ENCODE measurements at regions not wholly inside any gene's neighbourhood (a gene's known extent, or its start where the extent isn't known, plus 50 kb on each side); places are given as distances from the start of the nearest gene placed in this dataset.

DNA sequence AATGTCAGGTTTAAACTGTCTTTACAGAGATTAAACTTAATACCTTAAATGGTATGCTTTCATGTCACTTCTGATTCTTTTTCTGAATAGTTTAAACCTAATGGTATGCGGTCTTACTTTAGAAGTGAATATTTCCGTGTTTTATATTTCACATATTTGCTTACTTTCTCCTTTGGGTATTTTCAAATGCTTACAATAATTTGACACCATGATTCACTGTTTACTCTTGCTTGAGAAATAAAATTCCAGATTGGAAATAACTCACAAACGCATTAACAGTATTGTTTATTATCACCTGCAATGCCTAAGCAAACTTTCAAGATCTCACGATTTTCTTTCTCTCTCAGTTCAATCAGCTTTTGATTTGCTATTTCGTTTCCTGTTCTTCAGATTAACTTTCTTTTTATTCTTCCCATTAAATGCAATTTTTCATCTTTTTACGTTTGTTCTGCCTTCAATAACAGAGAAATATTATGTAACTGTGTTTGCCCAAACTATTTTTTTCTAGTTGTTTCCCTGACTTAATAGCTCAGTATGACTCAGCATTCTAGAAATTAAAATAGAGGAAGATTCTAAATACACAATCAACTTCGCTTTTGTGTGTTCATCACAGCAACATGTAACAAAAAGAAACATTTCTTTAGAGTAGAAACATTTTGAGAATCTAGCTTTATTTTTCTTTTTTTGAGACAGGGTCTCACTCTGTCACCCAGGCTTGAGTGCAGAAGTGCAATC is 955.5 kb upstream of the PRKX start:
- TF ChIP-seq, protein P1, sequence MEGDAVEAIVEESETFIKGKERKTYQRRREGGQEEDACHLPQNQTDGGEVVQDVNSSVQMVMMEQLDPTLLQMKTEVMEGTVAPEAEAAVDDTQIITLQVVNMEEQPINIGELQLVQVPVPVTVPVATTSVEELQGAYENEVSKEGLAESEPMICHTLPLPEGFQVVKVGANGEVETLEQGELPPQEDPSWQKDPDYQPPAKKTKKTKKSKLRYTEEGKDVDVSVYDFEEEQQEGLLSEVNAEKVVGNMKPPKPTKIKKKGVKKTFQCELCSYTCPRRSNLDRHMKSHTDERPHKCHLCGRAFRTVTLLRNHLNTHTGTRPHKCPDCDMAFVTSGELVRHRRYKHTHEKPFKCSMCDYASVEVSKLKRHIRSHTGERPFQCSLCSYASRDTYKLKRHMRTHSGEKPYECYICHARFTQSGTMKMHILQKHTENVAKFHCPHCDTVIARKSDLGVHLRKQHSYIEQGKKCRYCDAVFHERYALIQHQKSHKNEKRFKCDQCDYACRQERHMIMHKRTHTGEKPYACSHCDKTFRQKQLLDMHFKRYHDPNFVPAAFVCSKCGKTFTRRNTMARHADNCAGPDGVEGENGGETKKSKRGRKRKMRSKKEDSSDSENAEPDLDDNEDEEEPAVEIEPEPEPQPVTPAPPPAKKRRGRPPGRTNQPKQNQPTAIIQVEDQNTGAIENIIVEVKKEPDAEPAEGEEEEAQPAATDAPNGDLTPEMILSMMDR (IDR thresholded peaks at IDR 0.05; ENCODE audit: low read depth, low read length, poor library complexity, severe bottlenecking) = no peak
- no peak for TF ChIP-seq EZH2phosphoT487 (IDR thresholded peaks at IDR 0.05; ENCODE audit: borderline replicate concordance, low read length)

Data from DOHH2 (cell line).